ENCODE measurements at regions not wholly inside any gene's neighbourhood (a gene's known extent, or its start where the extent isn't known, plus 50 kb on each side); places are given as distances from the start of the nearest gene placed in this dataset.

DNA sequence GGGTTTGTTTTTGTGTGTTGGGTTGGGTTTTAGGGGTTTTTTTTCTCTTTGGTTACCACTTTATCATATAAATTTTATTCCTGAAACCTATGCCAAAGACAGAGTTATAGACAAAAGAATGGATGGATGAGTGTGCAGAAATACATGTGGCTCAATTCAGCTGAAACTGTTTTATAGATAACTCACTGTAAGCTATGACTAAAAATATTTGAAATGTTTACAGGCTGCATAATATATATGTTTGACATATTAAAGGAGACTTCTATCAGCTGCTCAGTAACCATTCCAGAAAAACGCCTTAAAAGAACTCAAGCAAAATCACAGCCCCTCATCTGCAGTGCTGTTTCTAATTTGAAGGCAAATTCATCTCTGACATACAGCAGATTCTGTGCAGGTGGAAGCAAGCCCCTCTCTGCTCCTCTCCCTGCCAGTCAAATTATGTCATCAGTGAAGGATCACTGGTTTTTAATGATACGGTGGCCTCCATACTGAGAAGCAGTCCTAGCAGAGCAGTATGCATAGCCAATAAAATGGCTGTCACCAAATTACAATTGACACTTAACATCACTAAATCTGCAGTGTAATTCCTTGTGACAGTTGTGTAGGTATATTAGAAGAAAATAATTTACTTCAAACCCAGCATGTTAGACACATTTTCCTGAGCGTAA, 301.6 kb downstream of the NR2F1-AS1 start:
- Mint-ChIP-seq H3K9me3 (ENCODE audit: low read depth) (no peaks in the 10 kb centered on the region), H3K27ac (ENCODE audit: unreplicated experiment) (no peak overlapping the region), H3K4me1 (ENCODE audit: low read depth) (peaks cover 21% of the 10 kb centered on the region), H3K27me3 (ENCODE audit: low read depth) (no peaks in the 10 kb centered on the region), H3K36me3 (ENCODE audit: low read depth) (no peaks in the 10 kb centered on the region), H3K4me3 (ENCODE audit: unreplicated experiment) (no peak overlapping the region)
- TF ChIP-seq, protein P1, sequence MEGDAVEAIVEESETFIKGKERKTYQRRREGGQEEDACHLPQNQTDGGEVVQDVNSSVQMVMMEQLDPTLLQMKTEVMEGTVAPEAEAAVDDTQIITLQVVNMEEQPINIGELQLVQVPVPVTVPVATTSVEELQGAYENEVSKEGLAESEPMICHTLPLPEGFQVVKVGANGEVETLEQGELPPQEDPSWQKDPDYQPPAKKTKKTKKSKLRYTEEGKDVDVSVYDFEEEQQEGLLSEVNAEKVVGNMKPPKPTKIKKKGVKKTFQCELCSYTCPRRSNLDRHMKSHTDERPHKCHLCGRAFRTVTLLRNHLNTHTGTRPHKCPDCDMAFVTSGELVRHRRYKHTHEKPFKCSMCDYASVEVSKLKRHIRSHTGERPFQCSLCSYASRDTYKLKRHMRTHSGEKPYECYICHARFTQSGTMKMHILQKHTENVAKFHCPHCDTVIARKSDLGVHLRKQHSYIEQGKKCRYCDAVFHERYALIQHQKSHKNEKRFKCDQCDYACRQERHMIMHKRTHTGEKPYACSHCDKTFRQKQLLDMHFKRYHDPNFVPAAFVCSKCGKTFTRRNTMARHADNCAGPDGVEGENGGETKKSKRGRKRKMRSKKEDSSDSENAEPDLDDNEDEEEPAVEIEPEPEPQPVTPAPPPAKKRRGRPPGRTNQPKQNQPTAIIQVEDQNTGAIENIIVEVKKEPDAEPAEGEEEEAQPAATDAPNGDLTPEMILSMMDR (IDR thresholded peaks at IDR 0.05), result no peak
- DNase-seq (ENCODE audit: low spot score), result no peak

DNA sequence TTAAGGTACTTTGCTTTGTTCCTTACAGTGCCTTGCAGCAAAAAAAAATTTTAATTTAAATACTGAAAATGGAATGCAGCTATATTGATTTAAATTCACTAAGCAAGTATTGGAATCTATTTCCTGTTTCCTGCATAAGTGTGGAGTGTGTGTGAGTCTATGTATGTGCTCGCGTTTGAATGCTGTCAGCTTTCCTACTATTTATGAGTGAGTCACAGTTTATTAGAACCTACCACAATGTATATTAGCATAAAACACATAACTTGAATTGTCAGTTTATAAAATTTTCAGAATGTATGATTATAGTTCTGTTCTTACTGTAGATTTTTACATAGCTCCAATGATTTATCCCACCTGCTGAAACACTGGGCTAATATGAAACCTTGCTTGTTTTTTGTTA, 302.1 kb downstream of the NR2F1-AS1 start:
- H3K4me3 Mint-ChIP-seq (ENCODE audit: unreplicated experiment), result no peak overlapping the region
- no peak overlapping the region for H3K27ac Mint-ChIP-seq (ENCODE audit: unreplicated experiment)
- H3K9me3 Mint-ChIP-seq (ENCODE audit: low read depth), result no peaks in the 10 kb centered on the region
- H3K4me1 Mint-ChIP-seq (ENCODE audit: low read depth), result peaks cover 27% of the 10 kb centered on the region
- no peaks in the 10 kb centered on the region for H3K36me3 Mint-ChIP-seq (ENCODE audit: low read depth)
- H3K27me3 Mint-ChIP-seq (ENCODE audit: low read depth), result no peaks in the 10 kb centered on the region
- TF ChIP-seq, protein P1 (IDR thresholded peaks at IDR 0.05), result no peak
- no peak for DNase-seq (ENCODE audit: low spot score)

DNA sequence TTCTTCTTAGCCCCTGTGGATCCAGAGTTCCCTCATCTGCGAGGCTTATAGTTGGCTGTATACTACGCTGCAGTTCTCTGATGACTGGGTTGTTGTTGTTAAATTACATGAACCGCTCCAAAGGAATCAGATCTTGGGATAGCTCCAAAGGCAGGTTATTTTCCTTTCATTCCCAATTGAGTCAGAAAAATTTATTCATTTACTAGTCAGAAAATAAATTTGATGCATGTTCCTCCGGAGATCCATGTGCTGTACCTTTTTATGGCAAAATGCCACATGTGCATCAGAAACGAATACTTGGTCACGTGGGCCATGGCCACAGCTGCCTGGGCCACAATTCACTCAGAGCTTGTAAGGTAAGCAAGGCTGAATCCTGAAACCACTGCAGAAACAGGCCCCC, 304.0 kb downstream of the NR2F1-AS1 start:
- Mint-ChIP-seq H3K4me1 (ENCODE audit: low read depth) (peaks cover 35% of the 10 kb centered on the region), H3K27me3 (ENCODE audit: low read depth) (no peaks in the 10 kb centered on the region), H3K9me3 (ENCODE audit: low read depth) (peaks cover 6% of the 10 kb centered on the region), H3K27ac (ENCODE audit: unreplicated experiment) (no peak overlapping the region), H3K4me3 (ENCODE audit: unreplicated experiment) (no peak overlapping the region), H3K36me3 (ENCODE audit: low read depth) (no peaks in the 10 kb centered on the region)
- no peak for DNase-seq (ENCODE audit: low spot score)
- TF ChIP-seq, protein P1 (IDR thresholded peaks at IDR 0.05), result no peak

DNA sequence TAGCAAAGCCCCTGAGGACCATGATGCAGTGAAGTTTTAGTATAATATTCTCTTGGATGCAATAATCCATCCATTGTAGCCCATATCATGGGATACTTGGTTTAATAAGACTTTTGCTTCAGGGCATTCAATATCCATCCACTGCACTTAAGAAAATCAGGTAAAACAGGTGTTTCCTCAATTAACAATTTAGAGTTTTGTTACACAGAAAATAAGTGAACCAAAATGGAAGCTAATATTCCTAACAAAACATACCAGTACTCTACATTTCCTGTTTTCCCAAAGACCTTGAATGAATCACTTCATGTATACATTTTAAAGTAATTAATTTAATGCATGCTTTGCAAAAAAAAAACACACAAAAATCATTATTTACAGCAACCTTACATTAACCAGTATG, 305.6 kb downstream of the NR2F1-AS1 start:
- no peak overlapping the region for H3K27ac Mint-ChIP-seq (ENCODE audit: unreplicated experiment)
- TF ChIP-seq, protein P1 (IDR thresholded peaks at IDR 0.05), result no peak
- H3K9me3 Mint-ChIP-seq (ENCODE audit: low read depth), result peaks cover 6% of the 10 kb centered on the region
- peaks cover 35% of the 10 kb centered on the region for H3K4me1 Mint-ChIP-seq (ENCODE audit: low read depth)
- no peak overlapping the region for H3K4me3 Mint-ChIP-seq (ENCODE audit: unreplicated experiment)
- H3K36me3 Mint-ChIP-seq (ENCODE audit: low read depth), result no peaks in the 10 kb centered on the region
- no peak for DNase-seq (ENCODE audit: low spot score)
- no peaks in the 10 kb centered on the region for H3K27me3 Mint-ChIP-seq (ENCODE audit: low read depth)

DNA sequence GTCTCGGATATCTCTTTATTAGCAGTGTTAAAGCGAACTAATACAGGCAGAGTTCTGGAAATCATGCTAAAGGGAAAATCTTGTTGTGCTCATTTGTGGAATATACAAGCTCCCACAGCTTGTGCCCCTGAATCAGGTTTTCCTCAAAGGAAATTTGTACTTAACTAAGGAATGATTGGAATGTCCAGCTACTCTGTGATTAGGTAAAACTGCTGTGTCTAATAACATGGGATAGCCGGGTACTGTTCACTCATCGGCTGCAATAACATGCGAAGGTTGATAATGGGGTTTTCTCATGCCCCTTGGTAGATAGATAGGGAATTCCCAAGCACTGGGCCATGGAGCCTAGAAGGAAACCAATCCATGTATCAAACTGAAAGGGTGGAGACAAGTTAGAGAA, 306.7 kb downstream of the NR2F1-AS1 start:
- Mint-ChIP-seq H3K27me3 (ENCODE audit: low read depth) (no peaks in the 10 kb centered on the region), H3K27ac (ENCODE audit: unreplicated experiment) (no peak overlapping the region), H3K9me3 (ENCODE audit: low read depth) (peaks cover 6% of the 10 kb centered on the region), H3K36me3 (ENCODE audit: low read depth) (no peaks in the 10 kb centered on the region), H3K4me1 (ENCODE audit: low read depth) (peaks cover 33% of the 10 kb centered on the region), H3K4me3 (ENCODE audit: unreplicated experiment) (no peak overlapping the region)
- DNase-seq (ENCODE audit: low spot score), result no peak
- TF ChIP-seq, protein P1 (IDR thresholded peaks at IDR 0.05), result no peak
